Amniotic stem cell (primary cell): ENCODE measurements at regions not wholly inside any gene's neighbourhood (a gene's known extent, or its start where the extent isn't known, plus 50 kb on each side); places are given as distances from the start of the nearest gene placed in this dataset.

Experiments
- DNase-seq: peaks from one replicate; lab custom pipeline; 2025; lab: John Stamatoyannopoulos, UW

DNA sequence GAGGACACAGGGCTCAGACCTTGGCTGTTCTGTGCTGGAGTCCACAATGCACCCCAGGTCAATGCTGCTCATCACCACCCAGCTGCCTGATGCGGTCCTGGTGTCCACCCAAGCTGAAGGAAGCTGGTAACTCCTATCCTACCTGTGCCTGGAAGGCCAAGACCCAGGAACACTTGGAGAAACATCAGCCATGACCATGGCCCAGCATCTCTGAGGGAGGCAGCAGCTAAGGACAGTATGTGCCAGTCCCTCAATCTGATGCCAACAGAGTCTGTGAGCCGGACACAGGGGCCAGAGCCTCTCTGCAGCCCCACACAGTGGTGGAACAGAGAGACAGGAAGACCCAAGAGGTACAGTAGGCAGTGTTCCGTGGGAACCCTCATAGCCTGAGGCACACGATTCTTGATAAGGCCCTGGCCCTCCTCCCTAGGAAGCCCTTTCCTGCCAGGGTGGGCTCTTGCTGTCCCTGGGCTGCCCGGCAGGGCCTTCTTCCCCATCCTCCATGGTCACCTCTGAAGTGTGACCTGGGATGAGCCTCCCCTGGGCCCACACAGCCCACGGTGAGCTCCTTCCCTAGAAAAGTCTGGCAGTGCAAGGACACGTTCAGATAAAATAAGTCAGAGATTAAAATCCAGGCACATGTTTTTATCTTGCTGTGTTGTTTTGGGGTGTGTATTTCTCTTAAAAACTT, 170.7 kb downstream of the THBS2 start:
- DNase-seq, result no peak

DNA sequence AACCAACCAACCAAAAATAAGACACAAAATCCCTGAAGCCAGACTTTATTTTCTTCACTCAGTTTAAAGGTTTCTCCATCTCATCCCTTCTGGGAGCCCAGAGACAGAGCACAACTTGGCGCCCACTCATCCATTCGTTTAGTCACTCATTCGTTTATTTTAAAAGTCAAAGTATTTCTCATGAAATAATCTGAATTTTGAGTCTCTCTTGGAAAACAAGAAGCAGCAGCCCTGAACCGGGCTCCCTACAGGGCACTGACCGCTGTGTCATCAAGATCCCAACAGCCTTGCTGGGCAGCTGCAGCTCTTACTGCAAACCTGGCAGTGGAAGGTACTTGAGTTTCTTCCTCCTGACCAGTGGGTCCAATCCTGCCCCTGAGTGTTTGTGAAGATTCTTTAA, 171.6 kb downstream of the THBS2 start:
- no peak for DNase-seq

DNA sequence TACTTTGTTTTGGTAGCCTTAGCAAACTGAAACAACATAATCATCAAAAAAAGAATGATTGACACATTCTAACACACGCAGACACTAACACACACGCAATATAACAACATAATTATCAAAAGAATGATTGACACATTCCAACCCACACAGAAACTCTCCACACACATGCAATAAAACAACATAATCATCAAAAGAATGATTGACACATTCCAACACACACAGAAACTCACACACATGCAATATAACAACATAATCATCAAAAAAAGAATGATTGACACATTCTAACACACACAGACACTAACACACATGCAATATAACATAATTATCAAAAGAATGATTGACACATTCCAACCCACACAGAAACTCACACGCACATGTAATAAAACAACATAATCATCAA, 172.4 kb downstream of the THBS2 start:
- DNase-seq, result no peak

DNA sequence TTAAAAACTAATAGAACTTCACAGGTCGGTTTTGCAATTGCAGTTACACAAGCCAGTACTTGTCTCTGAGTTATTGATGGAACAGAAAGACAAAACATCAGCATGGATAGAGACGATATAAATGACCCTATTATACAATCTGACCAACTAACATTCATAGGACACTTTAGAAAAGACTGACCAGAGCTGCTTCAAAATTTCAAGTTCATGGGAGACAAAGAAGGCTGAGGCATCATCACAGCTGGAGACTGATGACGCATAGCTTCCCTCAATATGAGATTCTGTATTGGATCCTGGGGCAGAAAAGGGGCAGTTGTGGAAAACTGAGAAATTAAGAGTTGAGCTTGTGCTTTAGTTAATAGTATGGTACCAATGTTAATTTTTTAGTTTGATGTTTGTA, 174.0 kb downstream of the THBS2 start:
- DNase-seq, result no peak

DNA sequence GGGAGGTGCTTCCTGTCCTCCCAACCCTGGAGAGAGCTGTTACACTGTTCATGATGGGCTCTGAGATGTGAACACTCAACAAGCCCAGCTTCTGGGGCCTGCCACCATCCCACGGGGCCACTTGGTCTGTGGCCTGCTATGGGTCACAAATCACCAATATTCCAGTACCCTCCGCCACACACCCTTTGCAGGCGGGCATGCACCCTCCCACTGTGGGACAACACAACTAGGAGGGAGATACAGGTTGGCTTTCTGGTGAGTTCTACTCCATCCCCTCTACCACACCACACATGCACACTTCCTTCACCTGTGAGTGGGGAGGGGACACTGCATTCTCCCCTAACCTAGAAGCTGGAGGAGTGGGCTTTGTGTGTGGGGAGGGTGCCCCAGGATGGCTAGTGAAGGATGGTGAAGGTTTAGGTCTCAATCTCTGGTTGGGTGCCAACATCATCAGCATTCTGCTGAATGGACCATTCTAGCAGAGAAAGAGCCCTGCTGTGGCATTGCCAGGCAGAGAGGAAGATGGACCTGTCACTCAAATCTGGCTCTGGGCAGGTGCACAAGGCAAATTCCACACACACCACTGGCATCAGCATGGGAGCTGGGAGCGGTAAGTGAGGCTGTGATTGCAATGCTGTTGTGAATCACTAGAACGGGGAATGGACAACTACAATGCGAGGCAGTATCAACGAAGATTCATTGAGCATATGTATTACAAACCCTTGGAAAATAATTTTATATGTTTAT, 175.1 kb downstream of the THBS2 start:
- DNase-seq, result no peak

DNA sequence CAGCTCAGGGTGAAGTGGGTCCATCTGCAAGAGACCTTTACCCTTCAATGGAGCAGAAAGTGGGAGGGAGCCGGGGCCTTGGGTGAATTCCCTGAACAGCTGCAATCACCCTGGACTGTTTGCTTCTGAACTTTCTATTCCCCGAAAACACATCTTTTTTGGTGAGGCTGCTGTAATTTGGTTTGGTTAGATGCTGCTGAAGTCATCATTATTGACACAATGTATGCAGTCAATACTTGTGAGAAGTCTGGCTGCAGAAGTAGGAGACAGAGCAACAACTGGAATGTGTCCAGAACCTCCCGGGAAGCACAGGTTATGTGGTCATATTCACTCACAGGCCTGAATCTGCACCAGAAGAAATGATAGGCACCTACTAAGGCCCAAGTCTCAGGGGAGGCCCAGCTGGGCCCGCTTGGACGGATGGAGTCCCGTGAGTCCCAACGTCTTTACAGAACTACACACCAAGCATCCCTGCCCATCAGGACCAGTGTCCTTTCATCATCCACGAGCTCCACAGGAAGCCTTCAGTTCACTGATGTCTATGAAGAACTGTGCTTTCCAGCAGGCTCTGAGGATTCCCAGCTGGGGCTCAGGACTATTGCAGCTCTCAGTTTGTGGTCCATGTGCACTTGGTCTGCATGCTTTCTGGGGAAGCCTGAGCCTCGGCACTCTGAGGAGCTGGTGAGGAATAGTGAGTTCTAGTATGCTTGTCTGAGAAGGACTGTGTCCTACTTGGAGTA, 177.6 kb downstream of the THBS2 start:
- no peak for DNase-seq

DNA sequence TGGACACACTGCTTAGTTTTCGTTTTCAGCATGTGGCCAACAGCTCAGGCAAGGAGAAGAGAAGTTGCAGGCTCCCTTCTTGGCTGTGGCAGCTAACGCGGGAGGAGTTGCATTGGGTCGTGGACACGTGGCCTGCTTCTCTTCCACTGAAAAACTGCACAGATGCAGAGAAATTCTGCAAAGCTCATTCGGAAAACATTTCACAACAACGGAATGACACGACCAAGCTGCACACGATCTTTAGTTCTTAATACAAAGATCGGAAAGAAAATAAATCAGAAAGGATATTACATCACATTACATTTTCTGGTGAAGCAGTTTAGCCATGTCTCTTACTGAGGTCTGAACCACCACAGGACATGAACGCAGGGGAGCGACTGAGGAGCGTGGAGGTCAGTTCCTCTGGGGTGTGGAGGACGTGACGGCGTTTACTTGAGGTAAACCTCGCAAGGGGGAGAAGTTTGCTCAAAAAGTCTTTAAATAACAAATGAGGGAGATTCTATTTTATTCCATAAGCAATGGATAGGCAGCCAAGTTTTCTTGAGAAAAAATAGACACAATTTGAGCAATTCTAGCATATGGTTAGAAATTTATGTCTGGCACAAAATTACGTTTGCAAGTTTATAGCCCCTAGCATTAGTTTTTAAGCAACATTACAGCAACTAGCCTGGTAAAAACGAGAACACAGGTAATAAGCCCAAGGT, 178.3 kb downstream of the THBS2 start:
- DNase-seq, result no peak

DNA sequence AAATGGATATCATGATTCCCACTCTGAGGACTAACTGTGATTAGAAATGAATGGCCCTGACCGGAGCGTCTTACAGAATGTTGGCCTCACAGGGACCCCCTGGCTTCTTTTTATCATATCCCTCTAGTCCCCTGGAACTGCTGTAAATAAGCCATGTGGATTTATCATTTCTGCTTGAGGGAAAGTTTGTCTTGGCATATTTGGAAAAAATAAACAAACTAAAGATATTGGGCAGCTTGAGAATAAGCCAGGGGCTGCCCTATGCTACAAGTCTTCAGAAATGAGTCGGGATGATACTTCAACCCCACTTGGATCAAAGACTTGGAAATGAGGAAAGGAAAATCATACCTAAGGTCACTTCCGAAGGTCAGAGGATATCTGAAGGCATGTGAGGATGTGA, 179.1 kb downstream of the THBS2 start:
- no peak for DNase-seq

DNA sequence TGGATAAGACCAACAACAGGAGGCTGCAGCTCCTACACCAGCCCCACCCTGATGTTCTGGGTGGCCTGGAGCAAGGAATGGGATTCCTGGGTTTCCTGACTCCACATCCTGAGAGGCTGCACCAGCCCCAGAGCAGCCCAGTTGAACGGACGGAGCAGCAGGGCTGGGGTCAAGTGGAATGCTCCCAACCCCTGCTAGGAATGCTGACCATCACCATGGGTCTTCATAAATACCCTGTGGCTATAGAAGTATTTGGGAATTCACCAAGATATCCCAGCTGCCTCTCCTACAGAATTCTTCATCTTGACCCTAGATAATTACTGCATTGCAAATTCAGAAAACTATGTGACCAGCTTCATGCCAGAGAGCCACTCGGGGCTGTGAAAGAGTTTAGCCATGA, 180.3 kb downstream of the THBS2 start:
- peak; percentile 64 for DNase-seq

DNA sequence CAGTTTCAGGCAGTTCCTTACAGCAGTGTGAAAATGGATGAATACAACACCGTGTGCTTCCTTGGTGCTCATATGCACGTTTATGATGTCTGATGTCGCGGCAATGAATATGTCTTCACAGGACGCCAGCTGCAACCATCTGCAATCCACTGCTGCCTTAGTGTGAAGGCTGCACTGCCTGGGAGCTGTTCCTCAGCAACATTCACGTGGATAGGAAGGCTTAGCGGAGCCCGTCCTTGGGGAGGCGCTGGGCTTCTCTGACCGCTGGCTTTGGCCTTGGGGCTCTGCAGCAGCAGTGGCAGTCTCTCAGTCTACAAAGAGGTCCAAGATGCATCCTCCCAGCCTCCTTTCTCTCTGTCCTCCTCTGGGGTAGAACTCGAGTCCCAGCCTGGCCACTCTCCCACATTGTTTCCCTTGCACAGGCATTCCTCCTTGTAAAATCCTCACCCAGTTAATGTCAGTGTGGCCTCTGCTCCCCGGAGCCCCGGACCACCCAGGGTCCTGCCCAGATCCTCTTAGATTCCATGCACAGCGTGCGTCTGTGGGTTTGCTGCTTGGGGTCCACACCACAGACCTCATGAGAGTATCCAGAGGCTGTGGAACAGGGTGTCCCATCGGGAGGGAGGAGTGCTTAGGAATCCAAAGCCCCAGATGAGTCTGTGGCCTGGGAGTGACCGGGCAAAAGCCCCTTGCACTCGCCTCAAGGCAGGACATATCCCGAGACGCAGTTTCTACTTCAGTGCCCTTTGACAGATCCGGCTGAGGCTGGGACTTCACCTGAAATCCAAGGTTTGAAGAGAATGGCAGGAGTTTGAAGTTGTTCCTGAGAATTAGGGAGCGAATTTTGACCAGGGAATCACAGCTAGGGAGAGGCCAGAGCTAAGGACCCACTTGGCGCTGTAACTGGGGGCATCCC, 181.3 kb downstream of the THBS2 start:
- no peak for DNase-seq

DNA sequence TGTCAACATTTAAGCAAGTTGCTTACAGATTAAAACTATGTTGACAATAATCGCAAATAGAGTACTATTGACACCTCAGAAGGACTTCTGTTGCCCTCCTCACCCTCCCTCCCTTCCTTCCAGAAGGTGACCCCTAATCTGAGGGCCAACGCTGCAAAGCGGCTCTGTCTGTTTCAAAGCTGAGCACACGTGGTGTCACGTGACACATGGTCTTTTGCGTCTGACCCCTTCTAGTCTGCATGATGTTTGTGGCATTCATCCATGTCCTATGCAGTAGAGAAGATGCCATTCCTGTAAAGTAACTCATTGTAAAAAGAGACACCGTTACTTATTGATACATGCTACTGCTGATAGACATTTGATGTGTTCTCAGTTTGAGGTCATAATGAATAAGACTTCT, 182.3 kb downstream of the THBS2 start:
- no peak for DNase-seq

DNA sequence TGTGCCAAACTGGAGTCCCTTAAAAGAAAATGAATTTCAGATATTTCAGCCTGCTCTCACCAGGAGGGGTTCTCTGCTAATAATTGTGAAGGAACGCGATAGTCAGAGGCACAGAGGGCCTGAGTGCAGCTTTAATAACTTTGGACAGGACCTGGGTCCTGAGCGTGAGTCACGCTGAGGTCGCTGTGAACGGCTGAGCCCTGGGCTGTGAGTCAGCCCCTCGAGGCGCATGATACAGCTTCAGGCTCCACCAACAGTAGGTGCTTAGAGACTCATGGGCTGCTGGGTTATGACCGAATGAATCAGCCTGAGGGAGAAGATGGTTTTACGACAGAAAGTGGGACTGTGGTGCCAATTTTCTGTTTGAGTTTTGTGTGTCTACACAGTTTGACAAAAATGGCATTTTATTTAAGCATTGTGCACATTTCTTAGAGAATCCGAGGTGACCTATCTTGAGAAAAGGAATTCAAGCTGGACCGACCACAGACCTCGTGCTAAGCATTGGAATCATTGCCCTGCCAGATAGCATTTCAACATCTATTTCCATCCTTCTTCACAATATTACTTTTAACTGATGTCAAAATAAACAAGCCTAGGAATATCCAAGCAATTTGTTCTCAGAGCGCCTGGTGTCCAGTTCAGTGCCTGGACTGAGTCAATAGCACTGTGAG, 183.0 kb downstream of the THBS2 start:
- peak; percentile 95 for DNase-seq

DNA sequence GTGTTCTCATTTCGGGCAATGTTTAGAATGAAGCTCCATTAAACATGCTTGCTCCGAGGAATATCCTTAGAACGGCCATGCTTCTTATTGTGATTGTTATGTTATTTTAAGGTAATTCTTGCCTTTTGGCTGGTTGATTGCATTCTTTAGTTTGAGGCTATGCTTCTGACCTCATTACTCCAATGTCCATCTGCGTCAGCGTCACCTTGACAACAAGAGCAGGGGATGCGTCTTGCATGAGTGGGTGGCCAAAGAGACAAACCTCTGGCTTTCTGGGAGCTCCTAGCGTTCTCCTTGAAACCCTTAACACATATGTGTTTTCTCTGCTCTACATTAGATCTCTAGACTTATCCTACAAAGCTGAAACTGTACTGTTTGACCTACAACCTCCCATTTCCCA, 184.3 kb downstream of the THBS2 start:
- no peak for DNase-seq

DNA sequence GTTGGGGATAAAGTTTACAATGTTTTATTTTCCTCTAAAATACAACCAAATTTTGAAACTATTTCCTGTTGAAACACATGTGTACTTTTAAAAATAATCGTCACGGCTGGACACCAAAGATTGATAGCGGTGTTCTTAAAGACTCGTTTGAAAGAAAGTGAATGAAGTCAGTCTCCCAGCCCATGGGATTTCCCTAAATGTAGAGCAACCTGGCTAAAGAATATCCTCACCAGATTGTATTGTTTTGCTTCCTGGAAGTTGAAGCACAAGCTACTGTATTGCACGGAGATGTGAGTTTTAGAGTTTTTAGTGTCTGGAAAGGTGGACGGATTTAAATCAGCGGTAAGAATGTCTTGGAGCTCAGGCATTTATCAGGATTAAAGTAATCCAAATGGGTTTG, 189.5 kb downstream of the THBS2 start:
- no peak for DNase-seq

DNA sequence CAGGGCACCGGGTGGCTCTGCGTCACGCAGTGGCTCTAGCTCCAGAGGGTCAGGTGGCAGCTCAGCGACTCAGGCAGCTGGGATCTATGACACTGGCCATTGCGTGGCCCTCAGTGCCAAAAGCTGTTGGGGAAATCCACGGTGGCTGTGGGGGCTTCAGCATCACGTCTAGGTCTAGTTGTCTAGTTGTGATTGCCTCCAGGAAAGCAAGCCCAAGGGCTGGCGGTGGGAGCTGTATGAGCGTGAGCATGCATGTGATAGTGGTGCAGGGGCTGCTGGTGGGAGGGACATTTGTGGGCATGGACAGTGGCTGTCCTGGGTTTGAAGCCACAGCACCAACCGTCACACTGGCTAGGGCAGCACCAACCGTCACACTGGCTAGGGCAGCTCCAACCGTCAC, 191.4 kb downstream of the THBS2 start:
- DNase-seq, result no peak

DNA sequence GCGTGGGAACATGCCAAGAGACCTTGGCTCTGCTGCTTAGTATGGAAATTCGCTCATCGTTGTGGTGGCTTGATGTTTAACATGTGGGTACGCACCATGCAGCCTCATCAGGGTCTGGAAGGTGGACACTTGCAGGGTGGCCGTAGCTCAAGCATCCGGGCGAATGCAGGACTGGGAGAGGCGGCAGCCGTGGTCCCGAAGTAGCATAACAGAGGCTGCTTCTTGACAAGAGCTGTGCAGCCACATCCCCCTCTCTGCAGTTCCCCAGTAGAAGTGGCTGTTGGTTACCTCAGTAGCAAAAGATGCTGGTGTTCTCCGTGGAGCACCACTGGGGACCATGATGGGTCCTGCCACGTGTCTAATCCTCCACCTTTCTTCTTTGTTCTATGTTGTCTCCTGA, 195.0 kb downstream of the THBS2 start:
- no peak for DNase-seq

DNA sequence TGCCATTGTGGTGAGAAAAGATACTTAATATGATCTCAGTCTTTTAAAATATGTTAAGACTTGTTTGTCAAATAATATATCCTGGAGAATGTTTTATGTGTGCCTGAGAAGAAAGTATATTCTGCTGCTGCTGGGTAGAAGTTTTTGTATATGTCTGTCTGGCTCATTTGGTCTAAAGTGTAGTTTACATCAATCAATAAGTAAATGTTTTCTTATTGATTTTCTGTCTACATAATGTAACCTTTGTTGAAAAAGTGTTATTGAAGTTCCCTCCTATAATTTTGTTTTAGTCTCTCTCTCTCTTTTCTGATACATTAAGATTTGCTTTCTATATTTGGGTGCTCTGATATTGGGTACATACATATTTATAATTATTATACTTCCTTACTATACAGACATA, 201.2 kb downstream of the THBS2 start:
- DNase-seq, result no peak

DNA sequence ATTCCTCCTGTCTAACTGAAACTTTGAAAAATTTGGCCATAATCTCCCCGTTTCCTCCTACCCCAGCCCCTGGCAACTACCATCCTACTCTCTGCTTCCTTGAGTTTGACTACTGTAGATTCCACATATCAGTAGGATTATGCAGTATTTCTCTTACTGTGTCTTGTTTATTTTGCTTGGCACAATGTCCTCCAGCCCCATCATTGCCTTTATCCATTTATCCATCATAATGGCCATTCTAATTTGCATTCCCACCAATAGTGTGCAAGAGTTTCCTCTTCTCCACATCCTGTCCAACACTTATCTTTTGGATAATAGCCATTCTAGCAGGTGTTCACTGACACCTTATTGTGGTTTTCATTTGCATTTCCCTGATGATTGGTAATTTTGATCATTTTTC, 202.3 kb downstream of the THBS2 start:
- no peak for DNase-seq

DNA sequence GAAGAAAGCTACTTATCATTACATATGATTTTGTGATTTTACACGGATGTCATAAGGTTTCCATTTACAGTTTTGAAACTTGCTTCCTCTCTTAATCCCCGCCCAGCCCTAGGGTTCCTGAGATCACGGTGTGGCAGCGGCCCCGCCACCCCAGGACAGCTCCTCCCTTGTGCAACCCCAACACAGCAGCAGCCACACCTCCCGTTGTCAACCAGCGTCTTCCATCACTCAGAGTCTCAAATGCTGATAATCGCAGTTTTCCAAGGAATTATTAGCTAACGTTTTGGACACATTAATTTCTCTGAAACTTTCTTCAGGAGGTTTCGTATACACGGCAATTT, 204.8 kb downstream of the THBS2 start:
- no peak for DNase-seq

DNA sequence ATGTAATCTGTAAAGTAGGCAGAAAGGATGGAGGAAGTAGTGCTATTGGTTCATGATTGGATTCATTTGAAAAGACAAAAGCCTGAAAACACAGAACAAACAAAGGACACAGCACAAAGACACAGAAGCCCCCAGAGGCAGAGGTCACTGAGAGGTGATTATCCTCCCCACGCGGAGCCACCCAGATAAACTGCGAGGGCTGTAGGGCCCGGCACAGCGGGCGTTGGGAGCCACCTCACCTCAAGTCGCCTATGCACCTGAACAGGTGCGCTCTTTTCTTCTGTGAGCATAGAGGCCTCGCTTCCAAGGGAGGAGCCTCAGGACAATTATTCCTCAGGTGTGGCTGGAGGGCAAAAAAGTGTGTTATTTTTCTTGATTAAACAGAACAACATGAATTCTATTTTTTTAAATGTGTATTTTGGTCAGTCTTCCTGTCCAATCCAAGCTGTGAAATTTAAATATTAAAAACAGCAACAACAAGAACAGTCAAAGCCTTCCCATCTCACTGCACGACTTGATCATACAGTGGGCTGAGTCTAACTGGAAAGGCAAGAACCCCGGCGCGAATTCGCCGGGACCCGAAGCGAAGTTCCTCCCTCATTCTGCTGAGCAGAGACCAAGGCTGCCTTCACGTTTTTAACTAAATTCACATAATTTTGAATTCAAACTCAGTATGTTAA, 205.3 kb downstream of the THBS2 start:
- DNase-seq, result no peak

DNA sequence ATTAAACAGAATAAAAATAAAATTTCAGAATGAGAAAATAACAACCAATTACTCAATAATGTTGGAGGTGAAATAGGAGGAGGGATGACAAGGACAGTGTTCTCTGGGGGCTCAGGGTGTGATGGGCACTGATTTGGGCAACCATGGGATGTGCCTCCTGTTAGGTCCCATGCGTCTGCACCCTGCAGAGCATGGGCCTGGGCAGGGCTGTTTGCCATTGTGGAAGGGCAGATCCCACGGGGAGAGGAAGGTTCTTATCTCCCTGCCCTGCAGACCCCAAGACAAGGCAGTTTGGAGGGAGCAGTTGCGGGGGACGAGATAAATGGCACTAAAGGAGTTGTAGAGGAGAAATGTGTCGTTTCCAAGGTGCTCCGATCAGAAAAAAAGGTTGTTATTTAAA, 206.3 kb downstream of the THBS2 start:
- no peak for DNase-seq
